T-helper 9 cell (primary cell): ENCODE measurements at regions not wholly inside any gene's neighbourhood (a gene's known extent, or its start where the extent isn't known, plus 50 kb on each side); places are given as distances from the start of the nearest gene placed in this dataset.

Experiments used
- DNase-seq: peaks from one replicate; pipeline ENCODE4 v3.0.0-alpha.2; 2020

DNA sequence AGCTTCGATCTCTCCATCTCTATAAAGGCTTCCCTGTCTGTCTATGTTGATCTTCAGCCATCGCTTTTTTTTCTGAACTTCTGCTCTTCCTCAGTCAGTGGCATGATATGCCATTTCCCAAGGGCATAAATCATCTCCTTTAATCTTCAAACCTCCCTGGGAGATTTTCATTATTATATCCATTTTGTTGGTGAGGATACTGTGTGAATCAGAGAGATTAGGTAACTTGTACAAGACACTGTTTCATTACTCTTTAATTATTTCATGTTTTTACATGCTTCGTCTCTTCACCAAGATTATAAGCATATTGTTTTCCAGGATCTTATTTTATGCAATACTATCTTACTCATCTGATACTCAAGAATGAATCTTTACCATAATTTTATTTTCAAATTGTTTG lies 124.8 kb upstream of the ATP11B start:
- DNase-seq, result no peak

- DNase-seq, result no peak
Observed at GRCh38 chr3:182668974-182669373, 124.3 kb upstream of the ATP11B start.

- no peak for DNase-seq
Observed at GRCh38 chr3:182671541-182671940, 121.8 kb upstream of the ATP11B start.

DNA sequence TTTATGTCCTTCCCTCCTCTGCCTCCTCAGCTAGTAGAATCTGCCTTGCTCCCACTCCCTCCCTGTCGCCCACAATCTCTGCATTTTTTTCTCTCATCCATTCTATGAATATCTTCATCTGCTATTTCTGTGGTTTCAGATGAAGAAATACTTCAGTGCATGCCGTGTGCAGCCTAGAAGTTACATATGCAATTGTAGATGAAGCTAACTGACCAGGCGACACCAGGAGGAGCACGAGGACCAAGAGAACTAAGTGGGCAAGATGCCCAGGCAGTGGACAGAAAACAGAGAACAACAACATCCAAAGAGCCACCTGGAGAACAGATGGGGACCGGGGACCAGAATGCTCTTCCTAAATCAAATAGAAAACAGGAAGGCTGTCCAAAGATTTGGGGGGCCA lies 121.4 kb upstream of the ATP11B start:
- DNase-seq, result no peak

- no peak for DNase-seq
Observed at GRCh38 chr3:182673336-182673735, 120.0 kb upstream of the ATP11B start.

DNA sequence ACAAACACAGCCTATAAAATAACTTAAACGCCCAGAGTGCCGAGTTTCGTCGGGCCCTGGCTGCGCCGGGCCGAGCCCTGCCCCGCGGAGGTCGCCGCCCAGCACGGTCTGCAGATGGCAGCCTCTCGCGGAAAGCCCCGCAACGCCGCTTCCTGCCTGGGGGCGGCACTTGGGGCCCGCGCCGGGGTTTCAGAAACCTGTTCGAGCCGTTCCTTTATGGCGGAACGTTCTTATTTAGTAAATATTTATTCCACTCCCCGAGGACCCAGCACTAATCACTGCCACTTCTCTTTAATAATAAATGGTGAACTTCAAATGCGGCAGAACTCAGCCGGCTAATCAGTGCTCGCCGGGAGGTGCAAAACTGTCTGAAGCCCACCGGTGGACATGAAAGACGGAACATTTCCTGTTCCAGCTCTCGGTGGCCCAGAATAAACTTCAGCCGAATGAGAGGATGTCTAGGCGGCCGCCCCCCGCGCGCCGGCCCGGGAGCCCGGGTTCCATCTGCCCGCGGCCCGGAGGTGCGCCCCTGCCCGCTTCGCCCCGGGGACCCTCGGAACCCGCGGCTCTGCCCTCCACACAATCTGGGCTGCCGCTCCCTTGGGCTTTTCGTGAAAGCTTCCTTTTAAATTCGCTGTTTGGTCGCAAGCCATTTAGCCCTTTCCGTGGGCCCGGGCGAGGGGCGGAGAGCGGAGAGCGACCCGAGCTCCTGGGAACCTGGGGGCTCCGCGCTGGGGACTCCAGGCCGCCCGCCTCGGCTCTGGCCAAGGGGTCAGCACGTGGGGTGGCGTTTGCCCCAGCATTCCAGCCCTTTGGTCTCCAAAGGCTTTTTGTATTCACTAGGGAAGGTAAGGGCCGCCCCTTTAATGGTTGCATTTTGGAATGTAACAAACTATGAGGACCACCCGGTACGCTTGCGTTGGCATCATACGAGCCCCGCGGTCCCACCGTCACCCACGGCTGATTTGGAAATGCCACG lies 110.8 kb upstream of the ATP11B start:
- DNase-seq, result peak; percentile 29

- peak; percentile 36 for DNase-seq
Observed at GRCh38 chr3:182683453-182683852, 109.9 kb upstream of the ATP11B start.

- no peak for DNase-seq
Observed at GRCh38 chr3:182683858-182684257, 109.4 kb upstream of the ATP11B start.

GRCh38 chr3:182686033-182686886 lies 107.0 kb upstream of the ATP11B start:
- DNase-seq, result no peak

- DNase-seq, result no peak
Observed at GRCh38 chr3:182690172-182690571, 103.1 kb upstream of the ATP11B start.

- DNase-seq, result no peak
Observed at GRCh38 chr3:182692021-182692420, 101.3 kb upstream of the ATP11B start.

DNA sequence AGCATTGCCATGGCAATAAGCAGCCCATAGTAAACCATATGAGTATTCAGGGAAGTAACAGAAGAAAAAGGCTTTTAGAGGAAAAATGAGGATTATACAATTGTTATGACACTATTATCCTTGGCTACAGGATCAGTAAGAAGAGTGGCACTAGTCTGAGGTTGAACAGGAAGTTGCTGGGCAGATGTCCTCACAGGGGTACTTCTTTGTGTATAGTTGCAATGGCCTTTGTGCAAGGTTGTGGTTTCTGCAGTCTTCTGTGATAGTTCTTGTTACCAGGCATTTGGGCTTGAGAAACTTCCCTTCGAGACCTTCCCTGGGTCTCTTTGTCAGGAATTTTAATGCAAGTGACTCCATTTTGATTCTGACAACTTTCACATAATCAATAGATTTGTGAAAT lies 100.6 kb upstream of the ATP11B start:
- no peak for DNase-seq

DNA sequence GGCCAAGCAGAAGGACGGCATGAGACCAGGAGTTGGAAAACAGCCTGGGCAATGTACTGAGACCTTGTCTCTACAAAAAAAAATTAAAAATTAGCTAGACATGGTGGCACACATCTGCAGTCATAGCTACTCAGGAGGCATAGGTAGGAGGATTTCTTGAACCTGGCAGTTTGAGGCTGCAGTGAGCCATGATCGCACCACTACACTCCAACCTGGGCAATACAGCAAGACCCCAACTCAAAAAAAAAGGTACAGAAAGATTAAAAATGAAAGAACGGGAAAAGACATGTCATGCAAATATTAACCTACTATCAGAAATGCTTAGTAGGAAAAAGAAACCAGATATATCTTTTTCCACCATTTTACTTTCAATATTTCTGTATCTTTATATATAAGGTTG lies 99.6 kb upstream of the ATP11B start:
- no peak for DNase-seq

- no peak for DNase-seq
Observed at GRCh38 chr3:182696916-182697315, 96.4 kb upstream of the ATP11B start.

GRCh38 chr3:182697345-182697919 lies 95.9 kb upstream of the ATP11B start:
- DNase-seq, result no peak

DNA sequence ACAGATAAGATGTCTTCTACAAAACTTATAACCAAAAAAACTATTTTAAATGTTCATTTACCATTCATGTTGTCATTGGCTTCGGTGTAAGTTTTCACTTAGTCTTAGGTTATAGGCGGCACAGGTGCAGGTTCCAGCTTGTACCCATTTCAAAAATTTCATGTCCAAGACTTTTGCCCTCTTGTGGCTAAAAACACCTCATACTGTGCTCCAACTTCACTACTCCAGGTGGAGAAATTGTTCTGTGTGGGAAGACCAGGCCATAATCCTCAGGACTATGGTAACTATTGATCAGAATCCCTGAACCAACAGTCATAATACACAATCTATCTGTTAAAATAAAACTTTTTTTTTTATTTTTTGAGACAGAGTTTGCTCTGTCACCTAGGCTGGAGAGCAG lies 95.2 kb upstream of the ATP11B start:
- DNase-seq, result no peak

GRCh38 chr3:182699550-182700170 lies 93.6 kb upstream of the ATP11B start:
- DNase-seq, result no peak

DNA sequence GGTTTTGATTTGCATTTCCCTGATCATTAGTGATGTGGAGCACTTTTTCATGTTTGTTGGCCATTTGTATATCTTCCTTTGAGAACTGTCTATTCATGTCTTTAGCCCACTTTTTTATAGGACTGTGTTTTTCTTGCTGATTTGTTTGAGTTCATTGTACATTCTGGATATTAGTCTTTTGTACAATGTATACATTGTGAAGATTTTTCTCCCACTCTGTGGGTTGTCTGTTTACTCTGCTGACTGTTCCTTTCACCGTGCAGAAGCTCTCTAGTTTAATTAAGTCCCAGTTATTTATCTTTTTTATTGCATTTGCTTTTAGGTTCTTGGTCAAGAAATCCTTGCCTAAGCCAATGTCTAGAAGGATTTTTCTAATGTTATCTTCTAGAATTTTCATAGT lies 91.1 kb upstream of the ATP11B start:
- DNase-seq, result no peak

- no peak for DNase-seq
Observed at GRCh38 chr3:182703233-182703632, 90.1 kb upstream of the ATP11B start.

DNA sequence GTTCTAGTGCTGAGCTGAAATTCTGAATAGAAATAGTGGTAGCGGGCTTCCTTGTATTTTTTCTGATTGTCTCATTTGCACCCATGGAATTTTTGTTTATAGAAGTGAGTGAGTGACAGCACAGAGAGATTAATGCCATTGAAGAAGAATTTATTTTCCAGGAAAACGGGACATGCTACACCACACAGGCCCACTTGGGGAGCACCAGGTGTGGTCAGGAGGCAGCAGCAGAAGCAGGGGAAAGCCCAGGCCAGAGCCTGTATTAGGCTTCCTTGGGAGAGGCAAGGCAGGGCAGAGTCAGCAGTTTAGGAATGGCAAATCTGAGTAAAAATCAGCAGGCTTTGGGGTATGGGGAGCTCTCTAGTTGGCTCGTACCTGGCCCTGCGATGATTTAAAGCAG lies 88.4 kb upstream of the ATP11B start:
- DNase-seq, result no peak

GRCh38 chr3:182708810-182709209 lies 84.5 kb upstream of the ATP11B start:
- DNase-seq, result no peak

GRCh38 chr3:182709306-182709705 lies 84.0 kb upstream of the ATP11B start:
- no peak for DNase-seq
